ENCODE measurements at regions not wholly inside any gene's neighbourhood (a gene's known extent, or its start where the extent isn't known, plus 50 kb on each side); places are given as distances from the start of the nearest gene placed in this dataset.

GRCh38 chr9:4404156-4404555 lies 86.1 kb upstream of the SLC1A1 start:
- no peak for ATAC-seq (ENCODE audit: low read depth)
- H3K36me3 Mint-ChIP-seq, result peaks cover 4% of the 10 kb centered on the region
- peaks cover 21% of the 10 kb centered on the region for H3K9me3 Mint-ChIP-seq

GRCh38 chr9:4402501-4402900 lies 87.8 kb upstream of the SLC1A1 start:
- H3K36me3 Mint-ChIP-seq, result peaks cover 4% of the 10 kb centered on the region
- H3K27me3 Mint-ChIP-seq, result peaks cover 7% of the 10 kb centered on the region

More at GRCh38 chr9:4404156-4404555, 86.1 kb upstream of the SLC1A1 start:
- no peak overlapping the region for H3K4me3 Mint-ChIP-seq
- no peak for DNase-seq (ENCODE audit: low spot score in 2 of 2)
- H3K27ac Mint-ChIP-seq, result no peak overlapping the region
- H3K27me3 Mint-ChIP-seq, result peaks cover 7% of the 10 kb centered on the region
- H3K4me1 Mint-ChIP-seq, result no peaks in the 10 kb centered on the region

GRCh38 chr9:4400731-4401130 lies 89.5 kb upstream of the SLC1A1 start:
- no peak for ATAC-seq (ENCODE audit: low read depth)
- H3K4me3 Mint-ChIP-seq, result no peak overlapping the region

More at GRCh38 chr9:4402501-4402900, 87.8 kb upstream of the SLC1A1 start:
- Mint-ChIP-seq H3K4me3 (no peak overlapping the region), H3K27ac (no peak overlapping the region), H3K9me3 (peaks cover 21% of the 10 kb centered on the region), H3K4me1 (no peaks in the 10 kb centered on the region)
- ATAC-seq (ENCODE audit: low read depth) (no peak), DNase-seq (ENCODE audit: low spot score in 2 of 2) (no peak)

GRCh38 chr9:4397917-4398316 lies 92.4 kb upstream of the SLC1A1 start:
- ATAC-seq (ENCODE audit: low read depth) (no peak), DNase-seq (ENCODE audit: low spot score in 2 of 2) (no peak)
- peaks cover 10% of the 10 kb centered on the region for H3K9me3 Mint-ChIP-seq
- H3K27ac Mint-ChIP-seq, result no peak overlapping the region
- H3K36me3 Mint-ChIP-seq, result peaks cover 4% of the 10 kb centered on the region
- no peak overlapping the region for H3K4me3 Mint-ChIP-seq
- H3K4me1 Mint-ChIP-seq, result no peaks in the 10 kb centered on the region
- H3K27me3 Mint-ChIP-seq, result peaks cover 9% of the 10 kb centered on the region

More at GRCh38 chr9:4400731-4401130, 89.5 kb upstream of the SLC1A1 start:
- DNase-seq (ENCODE audit: low spot score in 2 of 2), result no peak
- peaks cover 4% of the 10 kb centered on the region for H3K36me3 Mint-ChIP-seq
- peaks cover 9% of the 10 kb centered on the region for H3K27me3 Mint-ChIP-seq
- peaks cover 21% of the 10 kb centered on the region for H3K9me3 Mint-ChIP-seq
- no peaks in the 10 kb centered on the region for H3K4me1 Mint-ChIP-seq
- no peak overlapping the region for H3K27ac Mint-ChIP-seq

GRCh38 chr9:4393806-4394523 lies 94.1 kb upstream of the GLIS3 start:
- DNase-seq (ENCODE audit: low spot score in 2 of 2) (no peak), ATAC-seq (ENCODE audit: low read depth) (no peak)
- Mint-ChIP-seq H3K4me1 (no peaks in the 10 kb centered on the region), H3K4me3 (no peak overlapping the region), H3K27ac (no peak overlapping the region), H3K27me3 (peaks cover 2% of the 10 kb centered on the region), H3K9me3 (no peaks in the 10 kb centered on the region), H3K36me3 (no peaks in the 10 kb centered on the region)

- Mint-ChIP-seq H3K36me3 (no peaks in the 10 kb centered on the region), H3K4me3 (no peak overlapping the region)
These were observed 89.9 kb upstream of the GLIS3 start for GRCh38 chr9:4389755-4390154.

GRCh38 chr9:4389003-4389402 lies 89.1 kb upstream of the GLIS3 start:
- Mint-ChIP-seq H3K36me3 (no peaks in the 10 kb centered on the region), H3K4me3 (no peak overlapping the region), H3K9me3 (no peaks in the 10 kb centered on the region), H3K27ac (no peak overlapping the region), H3K27me3 (no peaks in the 10 kb centered on the region), H3K4me1 (no peaks in the 10 kb centered on the region)
- no peak for ATAC-seq (ENCODE audit: low read depth)
- DNase-seq (ENCODE audit: low spot score in 2 of 2), result no peak

More at GRCh38 chr9:4389755-4390154, 89.9 kb upstream of the GLIS3 start:
- Mint-ChIP-seq H3K27me3 (no peaks in the 10 kb centered on the region), H3K4me1 (no peaks in the 10 kb centered on the region), H3K27ac (peak overlapping the region; percentile 7), H3K9me3 (no peaks in the 10 kb centered on the region)
- ATAC-seq (ENCODE audit: low read depth) (no peak), DNase-seq (ENCODE audit: low spot score in 2 of 2) (no peak)

GRCh38 chr9:4386819-4387218 lies 87.0 kb upstream of the GLIS3 start:
- DNase-seq (ENCODE audit: low spot score in 2 of 2) (no peak), ATAC-seq (ENCODE audit: low read depth) (no peak)
- no peaks in the 10 kb centered on the region for H3K9me3 Mint-ChIP-seq
- H3K27me3 Mint-ChIP-seq, result no peaks in the 10 kb centered on the region
- H3K27ac Mint-ChIP-seq, result no peak overlapping the region
- H3K4me3 Mint-ChIP-seq, result no peak overlapping the region
- H3K36me3 Mint-ChIP-seq, result no peaks in the 10 kb centered on the region
- no peaks in the 10 kb centered on the region for H3K4me1 Mint-ChIP-seq

GRCh38 chr9:4384750-4385149 lies 84.9 kb upstream of the GLIS3 start:
- no peak for DNase-seq (ENCODE audit: low spot score in 2 of 2)
- H3K27ac Mint-ChIP-seq, result no peak overlapping the region
- H3K4me3 Mint-ChIP-seq, result no peak overlapping the region
- H3K4me1 Mint-ChIP-seq, result no peaks in the 10 kb centered on the region
- H3K27me3 Mint-ChIP-seq, result no peaks in the 10 kb centered on the region
- H3K9me3 Mint-ChIP-seq, result no peaks in the 10 kb centered on the region
- no peaks in the 10 kb centered on the region for H3K36me3 Mint-ChIP-seq
- no peak for ATAC-seq (ENCODE audit: low read depth)

- Mint-ChIP-seq H3K4me3 (no peak overlapping the region), H3K27ac (no peak overlapping the region), H3K9me3 (no peaks in the 10 kb centered on the region), H3K36me3 (no peaks in the 10 kb centered on the region), H3K27me3 (peaks cover 3% of the 10 kb centered on the region), H3K4me1 (no peaks in the 10 kb centered on the region)
- no peak for ATAC-seq (ENCODE audit: low read depth)
- DNase-seq (ENCODE audit: low spot score in 2 of 2), result no peak
These were observed 83.0 kb upstream of the GLIS3 start for GRCh38 chr9:4382722-4383317.

GRCh38 chr9:4381744-4382143 lies 81.9 kb upstream of the GLIS3 start:
- DNase-seq (ENCODE audit: low spot score in 2 of 2) (no peak), ATAC-seq (ENCODE audit: low read depth) (no peak)
- Mint-ChIP-seq H3K27ac (no peak overlapping the region), H3K4me1 (no peaks in the 10 kb centered on the region), H3K36me3 (no peaks in the 10 kb centered on the region), H3K4me3 (no peak overlapping the region), H3K9me3 (no peaks in the 10 kb centered on the region), H3K27me3 (peaks cover 3% of the 10 kb centered on the region)

GRCh38 chr9:4380406-4380805 lies 80.5 kb upstream of the GLIS3 start:
- peaks cover 3% of the 10 kb centered on the region for H3K27me3 Mint-ChIP-seq
- H3K9me3 Mint-ChIP-seq, result no peaks in the 10 kb centered on the region
- no peaks in the 10 kb centered on the region for H3K4me1 Mint-ChIP-seq
- ATAC-seq (ENCODE audit: low read depth) (no peak), DNase-seq (ENCODE audit: low spot score in 2 of 2) (no peak)
- no peaks in the 10 kb centered on the region for H3K36me3 Mint-ChIP-seq
- H3K4me3 Mint-ChIP-seq, result no peak overlapping the region
- no peak overlapping the region for H3K27ac Mint-ChIP-seq

GRCh38 chr9:4375424-4376200 lies 75.7 kb upstream of the GLIS3 start:
- Mint-ChIP-seq H3K27ac (no peak overlapping the region), H3K4me1 (no peaks in the 10 kb centered on the region), H3K36me3 (no peaks in the 10 kb centered on the region), H3K27me3 (peaks cover 5% of the 10 kb centered on the region), H3K4me3 (no peak overlapping the region), H3K9me3 (no peaks in the 10 kb centered on the region)
- no peak for ATAC-seq (ENCODE audit: low read depth)
- no peak for DNase-seq (ENCODE audit: low spot score in 2 of 2)

GRCh38 chr9:4371108-4371507 lies 71.2 kb upstream of the GLIS3 start:
- DNase-seq (ENCODE audit: low spot score in 2 of 2) (no peak), ATAC-seq (ENCODE audit: low read depth) (no peak)
- Mint-ChIP-seq H3K27ac (no peak overlapping the region), H3K36me3 (no peaks in the 10 kb centered on the region), H3K27me3 (peaks cover 9% of the 10 kb centered on the region), H3K9me3 (no peaks in the 10 kb centered on the region), H3K4me3 (no peak overlapping the region), H3K4me1 (peaks cover 3% of the 10 kb centered on the region)

Data from memory B cell (primary cell).